DMS 273 treated with DMSO at 0.1 percent for 48 hours (cell line): ENCODE measurements at regions not wholly inside any gene's neighbourhood (a gene's known extent, or its start where the extent isn't known, plus 50 kb on each side); places are given as distances from the start of the nearest gene placed in this dataset.

ENCODE experiments used
- DNase-seq: peaks from one replicate; lab custom pipeline; 2025; lab: John Stamatoyannopoulos, UW

DNA sequence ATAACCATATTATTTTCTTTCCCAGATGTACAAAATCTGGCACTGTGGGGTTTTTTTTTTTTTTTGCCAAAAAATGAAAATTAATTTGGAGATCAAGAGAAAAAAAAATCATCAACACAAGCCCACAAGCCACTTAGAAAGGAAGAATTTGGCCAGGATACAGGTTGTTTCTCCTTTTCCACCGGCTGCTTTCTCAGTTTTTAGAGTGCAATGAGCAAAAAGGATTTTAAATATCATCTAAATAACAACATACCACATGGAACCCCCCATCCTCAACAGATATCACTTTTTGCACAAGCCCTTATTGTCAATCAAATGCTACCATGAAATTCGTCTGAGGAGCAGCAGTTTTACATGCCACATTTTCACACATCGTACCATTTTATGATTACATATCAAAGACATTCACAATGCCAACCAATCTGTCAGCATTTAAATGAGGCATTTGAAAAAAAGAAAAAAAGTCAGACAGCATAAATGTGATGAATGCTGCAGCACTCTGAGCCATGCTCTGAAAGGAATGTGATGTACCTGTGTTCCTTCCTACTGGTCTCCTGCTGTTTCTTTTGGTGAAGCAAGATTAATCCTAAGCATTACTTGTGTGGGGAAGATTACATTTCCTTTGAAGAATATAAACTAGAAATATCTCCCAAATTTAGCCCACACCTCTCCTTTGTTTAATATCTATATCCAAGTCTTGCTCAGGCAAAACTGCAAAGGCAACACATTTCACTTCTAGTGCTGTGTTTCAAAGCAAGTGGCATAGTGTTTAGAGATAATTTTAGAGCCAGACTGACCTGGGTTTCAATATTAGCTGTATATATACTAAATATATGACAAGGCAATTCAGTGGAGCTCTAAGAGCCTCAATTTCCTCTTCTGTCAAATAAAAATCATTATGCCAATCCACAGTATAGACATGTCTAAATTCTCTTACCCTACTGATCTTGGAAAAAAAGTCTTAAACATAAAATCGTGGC is 391.3 kb downstream of the CMPK2 start:
- no peak for DNase-seq

DNA sequence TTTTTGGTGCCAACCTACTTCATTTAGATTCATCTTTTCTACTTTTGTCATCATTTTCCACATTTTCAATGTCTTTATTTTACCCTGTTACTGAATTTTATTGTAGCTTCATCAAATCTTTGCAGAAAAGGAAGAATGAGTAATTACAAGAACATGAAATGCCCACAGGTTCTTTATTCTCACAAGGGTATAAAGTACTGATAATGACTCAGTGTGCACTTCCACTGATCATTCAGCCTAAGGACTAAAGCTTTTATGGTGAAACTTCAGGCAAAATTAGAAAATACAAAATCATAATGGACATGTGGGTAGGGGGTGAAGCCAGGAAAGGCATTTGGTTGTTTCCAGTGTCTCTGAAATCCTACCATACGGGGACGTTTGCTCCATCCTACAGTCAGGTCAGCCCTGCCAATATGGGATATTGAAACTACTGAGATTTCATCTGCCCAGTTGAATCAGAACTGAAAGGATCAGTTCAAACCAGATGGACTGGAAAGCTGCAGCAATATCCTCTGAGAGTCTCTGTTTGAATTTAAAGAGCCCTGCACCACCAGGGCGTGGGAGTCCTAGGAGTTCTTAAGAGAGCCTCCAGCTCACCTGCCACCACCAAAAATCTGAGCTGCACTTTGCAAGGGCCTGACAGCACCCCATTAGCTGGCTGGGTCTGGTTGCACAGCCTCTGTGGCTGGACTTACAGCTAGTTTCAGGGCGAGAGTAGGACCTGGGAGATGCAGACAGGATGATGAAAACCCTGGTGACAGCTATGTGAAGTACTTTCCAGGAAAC is 390.4 kb downstream of the CMPK2 start:
- no peak for DNase-seq

DNA sequence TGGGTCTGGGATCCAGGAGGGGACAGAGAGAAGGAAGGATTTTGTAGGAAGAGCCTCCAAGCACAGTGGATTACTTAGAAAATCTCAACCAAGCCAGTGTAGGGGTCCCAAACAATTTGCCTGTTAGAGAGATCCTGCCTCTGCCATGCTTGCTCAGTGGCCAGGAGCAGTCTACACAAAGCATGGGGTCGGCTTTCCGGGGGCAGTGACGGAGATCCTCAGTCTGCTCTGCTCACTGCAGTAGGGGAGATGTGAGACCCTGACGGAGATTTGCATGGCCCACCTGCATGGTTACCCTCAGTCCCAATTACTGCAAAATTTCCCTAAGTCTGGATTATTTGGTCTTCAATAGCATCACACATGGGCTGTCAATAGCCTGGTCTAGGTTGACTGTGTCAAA is 385.2 kb downstream of the CMPK2 start:
- DNase-seq: no peak

DNA sequence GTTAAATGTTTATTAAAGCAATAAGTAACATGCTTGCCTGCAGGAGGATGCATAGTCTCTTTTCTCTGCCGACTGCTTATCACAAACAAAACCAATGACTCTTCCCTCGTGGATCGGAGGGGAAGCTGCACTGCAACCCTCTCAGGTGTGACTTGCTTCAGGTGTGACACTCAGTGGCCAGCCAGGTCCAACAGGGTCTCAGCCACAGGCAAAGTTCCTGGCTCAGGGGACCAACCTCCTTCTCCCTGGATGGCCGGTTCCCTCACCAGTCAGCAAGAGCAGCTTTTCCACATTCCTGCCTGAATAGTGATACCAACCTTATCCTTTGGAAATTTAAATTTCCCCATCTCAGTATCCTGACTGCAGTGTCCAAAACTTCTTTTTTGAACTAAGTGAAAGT is 383.5 kb downstream of the CMPK2 start:
- no peak for DNase-seq

DNA sequence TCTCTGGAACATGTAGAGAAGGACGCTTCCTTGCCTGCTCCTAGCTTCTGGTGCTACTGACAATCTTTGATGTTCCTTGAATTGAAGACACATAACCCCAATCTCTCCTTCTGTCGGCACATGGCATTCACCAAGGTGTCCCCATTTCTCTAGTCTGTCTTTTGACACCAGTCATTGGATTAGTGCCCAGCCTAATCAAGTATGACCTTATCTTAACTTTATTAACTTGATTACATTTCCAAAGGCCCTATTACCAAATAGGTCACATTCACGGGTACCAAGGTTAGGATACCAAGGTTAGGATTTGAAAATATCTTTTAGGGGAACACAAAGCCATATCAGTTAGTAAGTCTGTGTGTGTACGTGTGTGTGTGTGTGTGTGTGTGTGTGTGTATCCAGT is 377.9 kb downstream of the CMPK2 start:
- no peak for DNase-seq

DNA sequence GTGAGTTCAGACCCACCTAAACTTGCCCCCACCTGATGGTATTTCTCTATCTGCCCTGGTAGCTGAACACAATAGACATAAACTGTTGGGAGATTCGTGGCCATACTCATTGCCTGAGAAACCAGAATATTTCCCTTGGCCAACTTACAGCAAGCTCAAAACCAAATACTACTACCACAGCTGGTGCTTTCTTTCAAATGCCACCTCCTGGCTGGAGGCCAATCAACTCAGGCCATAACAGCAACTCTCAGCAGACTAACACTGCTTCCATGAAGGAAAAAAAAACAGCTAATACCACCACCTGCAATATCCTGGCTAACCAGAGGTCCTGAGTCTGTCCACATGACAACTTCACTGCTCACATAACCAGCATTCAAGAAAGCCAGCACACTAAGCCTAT is 373.1 kb downstream of the CMPK2 start:
- no peak for DNase-seq

DNA sequence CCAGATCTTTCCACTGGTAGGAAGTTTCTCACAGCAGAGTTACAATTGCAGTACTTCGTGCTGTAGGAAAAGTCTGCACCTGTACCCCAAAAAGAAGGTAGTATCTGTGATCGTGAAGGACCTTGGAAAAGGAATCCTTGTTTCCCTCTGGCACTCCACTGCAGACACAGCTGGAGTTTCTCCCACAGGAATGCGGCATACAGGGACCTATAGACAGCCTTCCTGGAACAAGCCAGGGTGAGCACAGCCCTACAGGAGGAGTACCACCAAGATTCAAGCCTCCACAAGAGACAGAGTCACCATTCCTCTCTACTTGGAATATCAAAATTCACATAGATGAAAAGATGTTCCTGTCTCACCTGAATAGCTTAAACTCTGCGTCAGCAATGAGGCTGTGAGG is 372.4 kb downstream of the CMPK2 start:
- no peak for DNase-seq

DNA sequence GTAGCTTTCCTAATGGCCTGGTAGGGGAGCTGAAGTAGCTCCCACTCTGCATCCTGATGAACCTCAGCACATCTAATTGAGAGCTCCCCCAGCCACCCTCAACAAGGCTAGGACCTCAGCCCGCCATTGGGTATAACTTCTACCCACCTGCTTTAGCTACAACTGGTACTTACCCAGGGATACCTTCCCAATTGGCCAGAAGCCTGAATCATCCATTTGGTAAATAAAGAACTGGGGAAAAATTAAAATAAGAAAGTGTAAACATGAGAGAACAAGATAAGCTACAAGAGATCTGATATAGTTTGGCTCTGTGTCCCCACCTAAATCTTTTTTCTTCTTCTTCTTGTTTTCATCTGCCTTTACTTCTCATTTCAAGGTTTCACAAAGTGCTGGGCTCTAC is 372.0 kb downstream of the CMPK2 start:
- no peak for DNase-seq

DNA sequence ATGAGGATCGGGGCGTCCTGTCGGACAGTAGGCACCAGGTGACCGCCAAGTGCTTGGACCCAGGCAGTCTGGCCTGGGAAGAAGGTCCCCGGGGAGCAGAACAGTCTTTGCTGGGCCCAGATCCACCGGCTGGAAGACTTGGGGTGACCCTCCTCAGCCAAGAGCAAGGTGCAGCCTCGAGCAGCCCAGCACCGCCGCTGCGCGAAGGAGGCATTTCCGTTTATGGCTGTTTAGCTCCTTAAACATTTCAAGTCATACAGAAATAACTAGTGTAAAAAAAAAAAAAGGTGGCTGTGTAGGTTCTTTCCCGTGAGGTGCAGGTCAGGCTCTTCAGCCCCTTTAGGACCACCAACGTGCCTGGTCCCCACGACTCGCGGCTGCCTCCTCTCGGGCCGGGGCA is 370.2 kb downstream of the CMPK2 start:
- DNase-seq: no peak

DNA sequence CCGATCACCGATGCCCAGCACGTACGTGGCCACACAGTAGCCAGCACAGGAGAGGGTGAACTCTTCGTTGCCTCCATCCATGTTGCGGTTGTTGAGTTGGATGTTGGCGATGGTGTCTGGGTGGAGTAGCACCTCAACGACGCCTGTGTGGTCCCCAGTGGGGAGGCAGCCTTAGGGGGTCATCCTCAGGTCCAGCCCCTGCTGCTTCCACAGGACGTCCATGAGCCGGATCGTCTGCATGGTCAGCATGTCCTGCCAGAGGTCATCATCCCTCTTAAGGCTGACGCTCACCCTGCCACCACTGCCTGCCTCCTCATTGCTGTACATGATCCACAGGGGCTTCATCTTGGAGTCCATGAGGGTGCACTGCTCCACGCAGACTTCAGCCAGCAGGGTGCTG is 369.3 kb downstream of the CMPK2 start:
- DNase-seq: no peak

DNA sequence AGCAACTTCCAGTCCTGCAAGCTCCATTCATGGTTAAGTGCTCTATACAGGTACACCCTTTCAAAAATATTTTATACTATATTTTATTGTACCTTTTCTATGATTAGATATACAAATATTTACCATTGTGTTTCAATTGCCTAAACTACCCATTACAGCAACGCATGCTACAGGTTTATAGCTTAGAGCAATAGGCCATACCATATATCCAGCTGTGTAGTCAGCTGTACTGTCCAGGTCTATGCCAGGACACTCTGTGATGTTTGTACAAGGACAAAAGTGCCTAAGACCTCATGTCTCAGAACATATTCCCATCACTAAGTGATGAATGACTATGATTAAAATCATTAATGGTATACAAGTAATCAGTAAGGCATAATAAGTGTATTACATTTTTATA is 368.7 kb downstream of the CMPK2 start:
- no peak for DNase-seq

DNA sequence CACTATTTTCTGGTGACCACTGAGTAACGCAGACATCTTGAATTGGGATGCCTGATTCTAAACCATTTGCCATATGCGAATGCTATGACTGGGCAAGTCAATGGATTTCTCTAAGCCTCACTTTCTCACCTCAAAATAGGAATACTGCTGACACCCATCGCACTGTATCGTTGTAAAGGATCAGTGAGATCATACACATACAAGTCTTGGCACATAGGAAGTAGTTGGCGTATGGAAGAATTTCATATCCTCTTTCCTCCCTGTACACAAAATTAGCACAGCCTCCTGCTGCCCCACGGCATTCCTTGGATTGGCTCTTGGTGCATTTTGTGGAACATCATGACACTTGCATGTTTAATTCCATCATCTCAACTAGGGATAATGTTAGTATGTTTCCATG is 366.9 kb downstream of the CMPK2 start:
- no peak for DNase-seq

DNA sequence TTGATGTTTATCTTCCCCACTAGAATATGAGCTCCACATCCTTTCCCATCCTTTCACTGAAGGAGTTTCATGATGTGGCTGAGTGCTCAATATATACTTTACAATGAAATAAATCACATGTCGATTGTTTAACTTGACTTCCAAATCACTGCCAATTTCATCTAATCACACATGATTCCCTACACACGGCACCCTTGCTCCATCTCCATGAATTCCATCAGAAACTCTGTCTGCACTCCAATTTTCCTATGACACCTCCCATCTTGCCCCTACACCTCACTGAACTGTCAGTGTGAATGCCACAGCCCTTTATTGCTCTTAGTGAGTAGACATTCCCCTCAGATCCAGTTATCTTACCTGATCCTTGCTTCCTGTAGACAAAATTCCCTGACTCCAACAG is 366.0 kb downstream of the CMPK2 start:
- no peak for DNase-seq

DNA sequence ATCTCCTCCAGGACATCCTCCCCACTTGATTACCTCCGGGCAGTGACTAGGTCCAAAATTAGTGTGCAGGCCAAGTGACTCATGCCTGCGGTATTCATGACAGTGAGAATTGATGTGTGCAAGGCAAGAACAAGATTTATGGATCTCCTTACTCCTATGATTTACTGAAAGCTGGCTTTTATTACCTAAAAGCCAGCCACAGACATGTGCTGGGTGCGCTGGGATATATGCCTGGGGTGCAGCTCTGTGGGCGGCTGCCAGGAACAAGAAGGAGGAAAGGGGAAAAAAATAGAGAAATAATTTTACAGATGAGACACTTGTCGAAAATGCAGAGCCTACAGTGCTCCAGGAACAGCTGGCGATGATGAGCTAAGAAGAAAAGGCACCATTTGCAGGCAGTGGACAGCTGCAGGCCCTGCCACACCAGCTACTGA is 359.3 kb downstream of the CMPK2 start:
- no peak for DNase-seq

DNA sequence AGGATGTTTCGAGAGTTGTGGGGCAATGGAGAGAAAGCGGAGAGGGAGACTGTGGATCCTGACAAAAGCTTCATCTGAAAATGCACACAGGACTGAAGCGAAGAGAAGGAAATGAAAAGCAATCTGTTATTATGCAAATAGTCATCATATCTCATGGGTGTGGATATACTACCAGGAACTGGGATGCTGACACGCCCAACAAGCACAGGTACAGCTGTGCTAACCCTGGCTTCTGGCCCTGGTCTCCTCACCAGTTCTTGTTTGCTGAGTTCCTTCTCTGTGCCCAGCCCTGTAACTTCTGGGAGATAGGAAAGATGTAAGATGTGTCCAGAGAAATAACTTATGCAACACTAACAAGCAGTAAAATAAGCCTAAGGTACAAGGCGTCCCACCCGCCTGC is 358.8 kb downstream of the CMPK2 start:
- DNase-seq: no peak

DNA sequence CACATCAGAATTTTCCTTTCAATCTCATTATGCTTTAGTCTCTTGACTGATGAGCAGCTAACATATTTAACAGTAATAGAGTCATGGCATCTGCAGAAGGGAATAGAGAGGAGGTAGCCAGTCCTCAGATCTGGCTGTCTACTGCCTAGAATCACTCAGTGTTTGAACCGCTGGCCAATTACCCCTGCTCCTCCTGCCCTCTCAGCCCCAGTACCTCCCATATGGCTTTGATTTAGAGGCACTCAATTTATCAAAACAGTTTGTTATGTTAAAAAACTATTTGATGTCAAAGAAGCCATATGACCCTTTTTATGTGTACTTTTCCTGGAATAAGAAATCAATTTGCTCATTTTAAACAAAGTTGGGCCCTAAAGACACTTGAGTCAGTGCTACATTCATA is 355.2 kb downstream of the CMPK2 start:
- DNase-seq: no peak

DNA sequence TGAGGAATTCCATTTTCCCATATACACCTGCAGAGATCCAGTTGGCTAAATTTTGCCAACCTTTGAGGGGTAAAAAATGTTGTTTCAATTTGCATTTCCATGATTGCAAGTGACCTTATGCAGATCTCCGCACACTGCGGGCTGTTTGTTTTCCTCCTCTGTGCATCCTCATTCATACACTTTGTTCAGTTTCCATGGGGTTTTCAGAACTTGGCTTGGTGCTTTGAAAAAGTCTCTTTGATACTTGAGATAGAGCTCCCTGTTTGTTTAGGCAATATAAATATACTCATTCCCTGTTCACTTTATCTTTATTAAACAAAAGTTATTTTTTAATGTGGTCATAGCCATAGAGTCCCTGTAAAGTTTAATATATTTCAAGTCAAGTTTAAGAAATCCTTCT is 353.1 kb downstream of the CMPK2 start:
- no peak for DNase-seq

DNA sequence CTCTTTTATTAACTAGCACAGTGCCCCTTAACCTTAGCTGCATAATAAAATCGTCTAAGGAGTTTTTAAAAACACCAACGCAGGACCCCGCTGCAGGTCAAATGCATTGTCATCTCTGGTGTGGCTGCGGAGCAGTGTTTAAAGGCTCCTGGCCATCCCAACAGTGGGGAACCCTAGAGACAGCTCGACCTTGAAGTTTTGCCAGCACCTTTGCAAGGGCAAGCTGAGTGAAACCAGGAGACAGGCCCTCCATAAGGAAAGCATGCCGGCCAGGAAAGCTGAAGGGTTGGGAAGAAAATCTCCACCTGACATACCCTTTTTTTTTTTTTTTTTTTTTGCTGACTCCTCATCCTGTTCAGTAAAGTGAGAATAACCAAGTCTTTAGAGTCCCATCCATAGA is 349.0 kb downstream of the CMPK2 start:
- no peak for DNase-seq

DNA sequence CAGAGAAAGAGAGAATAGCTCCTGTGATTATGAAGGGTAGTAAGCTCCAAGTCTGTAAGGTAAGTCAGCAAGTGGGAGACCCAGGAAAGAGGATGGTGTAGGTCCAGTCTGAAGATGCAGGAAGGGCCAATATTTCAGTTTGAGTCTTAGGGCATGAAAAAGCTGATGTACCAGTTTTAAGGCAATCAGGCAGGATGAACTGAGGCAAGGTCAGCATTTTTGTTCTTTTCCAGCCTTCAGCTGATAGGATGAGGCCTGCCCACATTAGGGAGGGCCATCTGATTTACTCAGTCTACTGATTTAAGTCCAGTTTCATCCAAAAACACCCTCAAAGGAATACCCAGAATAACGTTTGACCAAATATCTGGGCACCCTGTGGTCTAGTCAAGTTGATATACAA is 347.3 kb downstream of the CMPK2 start:
- no peak for DNase-seq

DNA sequence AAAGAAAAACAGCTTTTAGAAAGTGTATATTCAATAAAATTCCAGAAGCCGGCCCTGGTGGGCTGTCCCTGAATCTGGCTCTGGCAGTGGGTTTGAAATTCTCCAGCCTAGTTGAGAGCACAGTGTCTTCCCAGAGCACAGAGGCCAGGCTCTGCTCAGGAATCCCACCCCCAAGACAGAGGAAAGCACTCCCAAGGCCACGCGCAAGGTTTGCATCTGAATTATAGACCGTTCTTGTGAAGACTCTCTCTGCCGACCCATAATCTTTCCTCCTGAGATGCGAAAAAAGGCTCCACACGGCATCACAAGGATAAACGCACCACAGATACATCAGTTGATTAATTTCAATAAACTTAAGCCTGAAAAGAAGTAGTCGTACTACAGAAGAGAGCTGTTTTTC is 342.2 kb downstream of the CMPK2 start:
- DNase-seq: no peak

DNA sequence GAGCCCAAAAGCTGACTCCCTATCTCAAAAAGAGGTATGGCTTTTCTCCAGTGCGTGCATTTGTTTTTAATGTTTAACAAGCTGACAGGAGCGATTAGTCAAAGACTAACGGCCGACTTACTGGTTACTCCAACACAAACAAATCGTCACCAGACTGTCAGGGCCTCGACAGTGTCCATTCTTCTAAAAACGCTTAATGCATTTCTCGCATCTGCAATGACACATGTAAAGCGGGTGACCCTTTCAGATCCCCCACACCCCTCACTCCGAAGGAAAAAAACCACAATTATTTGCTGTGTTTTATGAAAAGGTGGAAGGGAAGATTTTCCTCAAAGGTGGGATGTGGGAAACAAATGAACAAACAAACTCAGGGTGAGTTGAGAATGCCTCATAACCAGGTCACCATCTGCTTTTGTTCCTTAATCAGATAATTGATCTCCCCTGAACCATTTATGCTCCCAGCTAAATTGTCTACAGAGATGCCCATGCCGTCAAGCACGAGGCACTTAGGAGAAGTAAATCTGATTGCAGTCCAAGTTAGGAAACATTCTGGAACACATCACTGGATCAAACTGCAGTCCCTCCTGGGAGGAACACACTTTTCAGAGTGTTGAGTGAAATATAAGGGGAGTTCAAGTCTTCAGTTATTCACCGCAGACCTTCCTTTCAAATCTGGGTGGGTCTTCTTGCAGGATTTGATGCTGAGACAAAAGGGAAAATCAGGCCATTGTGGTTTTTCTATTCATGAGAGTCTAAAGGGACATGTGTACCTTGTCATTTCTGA is 340.8 kb downstream of the CMPK2 start:
- no peak for DNase-seq

DNA sequence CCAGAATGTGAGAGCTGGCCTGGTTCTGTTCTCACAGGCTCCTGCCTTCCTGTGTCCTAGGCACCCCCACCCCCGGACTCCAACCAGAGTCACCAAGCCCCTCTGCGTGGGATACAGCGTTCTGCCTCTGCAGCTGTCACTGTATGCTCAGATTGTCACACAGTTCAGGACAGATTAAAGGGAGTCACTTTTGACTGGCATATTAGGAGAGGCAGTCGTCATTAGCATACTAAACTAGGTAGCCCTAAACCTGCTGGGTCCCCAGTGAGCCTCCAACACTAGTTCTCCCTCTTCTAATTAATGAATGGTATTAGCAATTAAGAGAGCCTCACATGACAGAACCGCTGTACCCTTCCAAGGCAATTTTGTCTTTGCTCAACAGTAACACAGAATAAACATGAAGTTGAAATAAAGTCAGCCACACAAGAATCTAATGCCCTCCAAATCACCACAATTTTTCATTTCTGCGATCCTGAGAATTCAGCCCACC is 340.2 kb downstream of the CMPK2 start:
- DNase-seq: no peak
